SHP77 treated with DMSO at 0.1 percent for 48 hours (cell line): ENCODE measurements at regions not wholly inside any gene's neighbourhood (a gene's known extent, or its start where the extent isn't known, plus 50 kb on each side); places are given as distances from the start of the nearest gene placed in this dataset.
"Not testable (repeated sequence)": the region's sequence is repeated elsewhere in the genome, so short reads cannot be mapped to it uniquely, and the experiment has no call there.

Experiments
- DNase-seq: peaks from one replicate; lab custom pipeline; 2025; lab: John Stamatoyannopoulos, UW

DNA sequence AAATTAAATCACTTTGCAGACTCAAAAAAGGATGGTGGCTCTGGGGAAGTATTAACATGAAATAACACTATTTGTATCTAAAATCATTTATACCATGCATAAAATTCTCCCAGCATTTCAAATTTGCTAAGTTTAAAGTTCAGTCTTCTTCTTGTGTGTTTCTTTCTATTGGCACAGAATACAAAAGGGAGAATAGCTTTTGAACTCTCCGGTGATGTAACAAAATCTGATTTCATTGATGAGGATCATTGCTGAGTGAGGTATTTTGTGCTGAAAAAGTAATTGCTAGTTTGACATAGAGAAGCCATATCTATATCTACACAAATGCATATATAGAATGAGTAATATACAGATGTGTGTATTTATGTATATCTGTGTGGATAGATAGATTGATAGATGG lies 174.8 kb downstream of the LACC1 start:
- no peak for DNase-seq

DNA sequence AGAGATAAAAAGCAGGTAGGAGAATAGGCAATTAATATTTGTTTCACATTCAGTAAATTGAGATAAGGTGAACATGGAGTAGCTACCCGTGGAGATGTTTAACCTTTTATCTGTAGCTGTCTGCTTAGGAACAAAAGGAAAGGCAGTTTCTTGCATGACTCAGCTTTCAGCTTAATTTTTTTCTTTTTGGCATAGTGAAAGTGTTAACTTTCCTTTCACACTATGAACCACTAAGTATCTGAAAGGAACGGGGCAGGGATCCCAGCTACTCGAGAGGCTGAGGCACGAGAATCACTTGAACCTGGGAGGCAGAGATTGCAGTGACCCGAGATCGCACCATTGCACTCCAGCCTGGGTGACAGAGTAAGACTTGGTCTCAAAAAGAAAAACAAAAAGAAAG lies 176.0 kb downstream of the LACC1 start:
- DNase-seq = not testable (repeated sequence)

DNA sequence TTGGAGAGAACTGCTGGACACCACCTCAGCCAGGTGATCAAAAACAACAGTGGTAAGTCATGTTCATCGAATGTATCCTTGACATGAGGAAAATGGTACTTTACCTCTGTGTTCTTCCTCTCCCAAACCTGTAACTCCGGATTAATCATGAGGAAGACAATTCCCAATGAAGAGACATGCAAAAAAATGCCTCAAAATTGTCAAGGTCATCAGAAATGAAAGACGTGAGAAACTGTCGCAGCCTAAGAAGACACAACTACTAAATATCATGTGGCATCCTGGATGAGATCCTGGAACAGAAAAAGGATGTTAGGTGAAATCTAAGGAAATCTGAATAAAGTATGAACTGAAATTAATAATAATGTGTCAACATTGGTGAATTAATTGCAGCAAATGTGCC lies 178.4 kb downstream of the LACC1 start:
- DNase-seq = no peak

DNA sequence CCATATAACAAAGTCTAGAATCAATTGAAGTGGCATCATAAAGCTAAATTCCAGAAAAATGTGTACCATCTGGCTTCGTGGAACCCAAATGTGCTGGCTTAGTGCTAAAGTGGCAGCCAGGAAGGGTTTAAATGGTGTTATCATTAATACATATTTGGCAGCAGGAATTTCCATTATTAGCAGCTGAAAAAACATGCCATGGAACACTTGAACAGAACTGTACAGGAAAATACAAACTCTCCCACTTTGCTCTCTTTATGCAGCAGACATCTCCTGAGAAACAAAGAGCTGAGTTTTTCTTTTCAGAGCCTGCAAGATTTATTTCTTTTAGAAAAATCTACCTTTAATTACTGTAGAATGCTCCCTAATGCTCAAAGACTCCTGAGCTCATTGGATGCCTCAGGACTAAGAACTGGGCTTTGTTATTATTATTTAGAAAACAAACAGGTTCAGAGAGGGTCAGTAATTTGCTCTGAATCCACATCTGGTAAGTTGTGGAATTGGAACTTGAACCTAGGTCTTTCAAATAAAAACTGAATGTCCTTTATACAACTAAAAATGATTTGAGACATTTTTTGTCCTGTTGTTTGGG lies 179.0 kb downstream of the LACC1 start:
- DNase-seq = no peak

DNA sequence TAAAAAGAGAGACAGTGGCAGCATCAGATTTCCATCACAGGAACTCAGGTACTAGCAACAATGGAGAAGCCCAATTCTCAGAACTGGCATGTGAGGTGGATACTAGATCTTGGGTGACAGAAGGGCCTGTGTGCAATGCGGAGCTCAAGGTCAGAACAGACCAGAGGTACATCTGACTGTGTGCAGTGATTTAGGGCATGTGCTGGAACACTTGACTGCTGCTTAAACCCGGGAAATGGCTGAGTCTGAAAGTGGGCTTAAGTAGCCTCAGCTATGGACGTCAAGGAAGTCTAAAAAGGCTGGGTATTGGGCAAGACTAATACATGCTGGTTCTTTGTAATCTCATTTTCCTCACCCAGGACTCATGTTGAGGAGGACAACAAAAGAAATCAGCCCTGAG lies 182.2 kb downstream of the LACC1 start:
- DNase-seq = no peak

DNA sequence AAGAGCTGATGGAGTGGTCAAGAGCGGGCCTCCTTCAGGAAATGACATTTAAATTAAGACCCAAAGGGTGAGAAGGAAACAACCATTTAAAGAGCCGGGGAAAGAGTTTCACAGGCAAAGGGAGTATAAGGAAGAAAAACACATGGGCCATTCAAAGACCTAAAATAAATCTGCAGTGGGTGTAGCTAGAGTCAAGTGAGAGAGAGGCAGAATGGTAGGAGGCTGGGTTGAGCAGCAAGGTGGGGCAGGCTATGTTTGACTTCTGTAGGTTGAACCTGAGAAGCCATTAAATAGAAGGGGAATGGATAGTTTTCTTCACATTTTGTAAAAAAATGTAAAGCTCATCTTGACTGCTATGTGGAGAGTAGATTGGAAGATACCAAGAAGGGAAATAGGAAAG lies 183.8 kb downstream of the LACC1 start:
- DNase-seq = no peak

DNA sequence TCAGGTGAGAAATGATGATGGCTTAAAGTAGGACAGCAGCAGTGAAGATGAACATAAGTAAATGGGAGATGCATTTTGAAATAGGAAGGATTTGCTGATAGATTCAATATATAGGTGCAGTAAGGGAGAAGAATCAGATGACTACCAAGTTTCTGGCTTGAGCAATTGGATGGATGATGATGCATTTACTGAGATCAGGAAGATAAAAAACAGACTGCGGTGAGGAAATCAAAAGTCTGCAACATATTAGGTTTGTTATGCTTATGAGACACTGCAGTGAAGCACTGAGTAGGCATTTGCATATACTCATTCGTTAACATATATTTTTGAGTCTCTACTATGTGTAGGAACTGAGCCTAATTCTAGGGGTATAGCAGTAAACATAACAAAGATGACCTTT lies 184.2 kb downstream of the LACC1 start:
- DNase-seq = no peak

DNA sequence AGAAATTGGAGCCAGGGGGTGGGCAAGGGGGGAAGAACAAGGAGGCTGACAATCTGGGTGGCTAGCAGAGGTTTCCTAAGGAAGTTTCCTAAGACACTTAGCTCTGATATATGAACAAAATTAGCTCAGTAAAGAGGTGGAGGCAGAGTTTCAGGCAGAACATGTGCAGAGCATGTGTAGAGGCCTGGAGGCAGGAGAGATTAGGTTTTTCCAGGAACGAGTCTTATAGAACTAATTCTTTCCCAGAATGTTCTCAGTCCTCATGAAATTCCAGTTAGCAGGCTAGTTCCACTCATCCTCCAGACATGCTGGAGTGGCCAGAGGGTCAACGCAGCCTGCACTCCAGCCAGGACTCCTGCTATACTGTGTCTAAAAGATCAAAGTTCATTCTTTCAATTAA lies 184.7 kb downstream of the LACC1 start:
- DNase-seq = no peak

DNA sequence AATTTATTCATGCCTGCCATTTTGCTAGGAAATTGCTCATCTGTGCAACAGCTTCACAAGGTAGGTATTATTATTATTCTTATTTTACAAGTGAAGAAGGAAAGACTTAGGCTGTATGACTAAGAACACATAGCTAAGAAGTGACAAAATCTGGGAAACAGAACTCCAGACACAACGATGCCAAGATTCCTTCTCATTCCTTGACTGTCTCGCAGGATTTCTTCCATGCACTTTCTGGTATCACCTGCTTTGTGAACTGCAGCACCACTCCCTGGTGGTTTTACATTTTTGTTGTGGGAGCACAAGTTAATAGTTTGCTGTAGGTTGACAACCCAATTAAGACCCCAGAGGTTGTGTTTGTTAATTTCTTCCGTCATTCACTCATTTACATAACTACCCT lies 188.5 kb downstream of the LACC1 start:
- no peak for DNase-seq

DNA sequence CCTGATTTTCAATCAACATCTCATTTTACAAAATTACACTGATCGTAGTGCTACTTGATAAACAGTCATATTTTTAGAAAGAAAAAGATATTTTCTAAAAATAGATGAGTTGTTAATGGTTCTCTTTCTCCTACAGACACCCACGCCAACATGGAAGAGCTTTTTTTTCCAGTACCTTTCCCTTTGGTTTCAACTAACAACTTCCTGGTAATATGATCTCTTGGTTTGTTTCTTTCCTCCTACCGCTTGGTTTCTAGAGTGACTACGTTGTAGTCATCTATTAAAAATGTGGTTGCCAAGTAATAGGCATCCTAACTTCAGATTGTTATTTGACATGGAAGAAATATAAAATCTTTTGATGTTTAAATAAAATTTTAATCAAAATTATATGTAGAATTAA lies 189.0 kb downstream of the LACC1 start:
- no peak for DNase-seq

DNA sequence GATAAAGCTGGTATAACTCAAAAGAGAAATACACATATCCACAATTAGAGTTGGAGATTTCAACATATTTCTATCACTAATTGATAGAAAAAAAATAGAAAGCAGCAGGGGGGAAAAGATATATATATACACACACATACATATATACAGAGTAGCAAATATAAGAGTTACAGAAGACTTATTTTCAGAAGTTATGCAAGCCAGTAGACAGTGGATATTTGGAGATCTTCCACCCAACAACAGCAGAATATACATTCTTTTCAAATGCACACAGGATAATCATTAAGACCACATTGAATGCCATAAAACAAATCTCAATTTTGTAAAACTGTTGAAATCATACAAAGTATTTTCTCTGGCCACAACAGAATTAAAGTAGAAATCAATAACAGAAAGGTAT lies 192.8 kb downstream of the LACC1 start:
- no peak for DNase-seq

DNA sequence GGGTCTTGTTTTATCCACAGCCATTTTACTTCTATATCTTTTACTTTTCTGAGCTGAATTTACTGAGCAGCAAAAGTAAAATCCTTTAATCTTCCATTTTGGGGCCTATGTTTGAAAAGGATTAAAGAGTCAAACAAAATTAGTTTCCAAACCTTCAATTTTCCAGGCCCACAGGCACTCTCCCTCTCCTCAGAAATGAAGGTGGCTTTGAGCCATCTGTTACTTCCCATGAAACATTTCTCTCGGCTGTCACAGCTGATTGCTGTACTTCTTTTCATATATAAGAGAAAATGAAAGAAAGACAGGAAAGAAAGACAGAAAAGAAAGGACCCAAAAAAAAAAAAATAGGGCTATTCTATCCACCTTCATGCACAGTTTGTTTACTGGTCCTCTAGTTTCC lies 194.9 kb downstream of the LACC1 start:
- DNase-seq = no peak

DNA sequence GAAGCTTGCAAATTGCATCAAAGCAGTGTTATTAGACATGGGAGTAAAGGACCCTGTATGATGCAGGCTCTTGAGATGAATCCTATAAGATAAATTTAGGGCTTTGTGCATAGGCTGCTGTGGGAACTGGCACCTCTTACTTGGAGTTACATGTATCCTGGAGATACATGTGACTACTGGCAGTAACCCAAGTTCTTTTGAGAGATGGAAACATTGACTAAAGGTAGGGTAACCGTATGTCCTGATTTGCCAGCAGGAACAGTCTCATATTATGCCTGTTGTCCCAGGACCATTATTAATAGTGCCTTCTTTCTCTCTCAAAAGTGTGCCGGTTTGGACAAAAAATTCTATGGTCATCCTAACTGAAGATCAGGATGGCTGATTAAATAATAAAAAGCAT lies 195.4 kb downstream of the LACC1 start:
- DNase-seq = no peak

DNA sequence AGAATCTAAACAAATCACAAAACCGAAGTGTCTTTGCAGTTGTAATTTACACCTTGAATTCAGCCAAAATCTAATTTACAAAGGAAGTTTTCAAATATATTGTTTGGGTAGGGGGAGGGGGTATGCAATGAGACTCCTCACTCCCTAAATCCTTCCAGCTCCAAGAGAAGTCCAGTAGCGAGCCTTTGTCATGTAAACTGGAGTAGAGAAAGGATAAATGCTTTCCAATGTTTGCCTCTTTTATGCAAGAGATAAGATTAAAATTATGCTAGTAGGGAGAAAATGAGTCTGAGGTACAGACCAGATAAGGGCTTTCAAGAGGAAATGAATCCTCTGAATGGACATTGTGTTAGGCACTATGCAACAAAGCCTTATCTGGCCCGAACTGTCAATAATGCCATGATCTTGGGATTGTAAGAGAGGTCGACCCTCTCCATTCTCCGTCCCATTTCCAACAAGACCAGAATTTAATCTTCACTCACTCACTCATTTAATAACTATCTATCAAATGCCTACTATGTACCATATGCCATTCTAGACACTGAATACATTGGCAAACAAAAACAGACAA lies 199.2 kb downstream of the LACC1 start:
- DNase-seq = no peak

DNA sequence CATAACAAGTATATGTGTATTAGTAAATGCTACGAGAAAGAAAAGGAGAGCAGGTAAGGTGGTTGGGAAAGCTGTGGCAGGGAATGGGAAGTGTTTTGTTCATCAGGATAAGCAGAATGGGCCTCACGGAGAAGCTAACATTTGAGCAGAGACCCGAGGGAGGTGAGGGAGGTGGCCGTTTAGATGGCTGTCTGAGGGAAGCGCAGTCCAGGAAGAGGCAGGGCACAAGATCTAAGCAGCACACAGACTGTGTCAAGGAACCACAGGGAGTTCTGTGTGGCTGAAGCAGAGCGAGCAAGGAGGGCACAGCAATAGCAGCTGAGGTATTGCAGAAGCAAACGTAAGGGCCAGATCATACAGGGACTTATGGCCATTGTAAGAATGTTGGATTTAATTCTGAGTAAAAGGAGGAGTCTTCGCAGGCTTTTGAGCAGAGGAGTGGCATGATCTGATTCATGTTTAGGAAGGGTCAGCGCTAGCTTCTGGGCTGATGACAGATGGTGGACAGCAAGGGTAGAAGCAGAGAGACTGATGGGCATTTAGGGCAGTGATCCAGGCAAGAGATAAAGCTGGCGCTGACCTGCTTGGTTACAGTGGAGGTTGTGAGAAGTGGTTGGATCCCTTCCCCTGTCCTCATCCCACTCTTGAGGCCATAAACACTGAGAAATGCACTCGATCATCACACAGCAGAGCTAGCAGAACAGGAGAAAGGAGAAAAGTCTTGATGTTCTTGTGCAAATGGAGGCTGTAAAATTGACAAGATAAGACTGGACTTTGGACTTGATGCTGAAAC lies 199.9 kb downstream of the LACC1 start:
- no peak for DNase-seq

DNA sequence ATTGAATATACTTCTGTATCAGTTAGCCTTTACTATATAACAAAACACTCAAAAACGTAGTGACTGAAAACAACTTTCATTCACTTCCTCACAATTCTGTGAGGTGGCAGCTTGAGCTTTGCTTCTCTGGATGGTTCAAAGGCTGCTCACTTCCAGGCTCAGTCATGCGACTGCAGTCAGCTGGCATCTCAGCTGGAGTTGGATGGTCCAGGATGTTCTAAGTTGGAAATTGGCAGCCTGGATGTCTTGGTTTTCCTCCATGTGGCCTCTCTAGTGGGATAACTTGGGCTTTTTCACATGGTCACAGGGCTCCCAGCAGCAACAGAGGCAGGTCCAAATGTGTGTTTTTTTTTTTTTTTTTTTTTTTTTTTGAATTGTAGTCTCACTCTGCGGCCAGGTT lies 204.4 kb downstream of the LACC1 start:
- DNase-seq = no peak

DNA sequence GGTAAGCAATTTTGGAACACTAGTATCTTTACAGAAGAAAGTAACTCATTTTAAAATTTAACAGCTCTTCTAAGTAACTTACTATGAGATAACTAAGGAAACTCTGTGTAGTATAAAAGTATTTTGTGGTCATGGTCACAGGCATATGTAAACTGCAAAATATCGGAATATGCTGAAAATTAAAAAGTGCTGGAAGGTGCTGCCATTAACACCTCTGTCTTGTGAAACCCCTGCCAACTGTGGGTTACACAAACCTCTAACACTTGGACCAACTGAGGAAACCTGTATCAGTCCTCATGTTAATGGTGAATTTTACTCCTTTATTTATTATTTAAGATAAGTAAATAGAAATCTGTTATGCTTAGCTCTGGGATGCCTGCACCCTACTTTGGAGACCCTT lies 206.7 kb downstream of the LACC1 start:
- DNase-seq = no peak

DNA sequence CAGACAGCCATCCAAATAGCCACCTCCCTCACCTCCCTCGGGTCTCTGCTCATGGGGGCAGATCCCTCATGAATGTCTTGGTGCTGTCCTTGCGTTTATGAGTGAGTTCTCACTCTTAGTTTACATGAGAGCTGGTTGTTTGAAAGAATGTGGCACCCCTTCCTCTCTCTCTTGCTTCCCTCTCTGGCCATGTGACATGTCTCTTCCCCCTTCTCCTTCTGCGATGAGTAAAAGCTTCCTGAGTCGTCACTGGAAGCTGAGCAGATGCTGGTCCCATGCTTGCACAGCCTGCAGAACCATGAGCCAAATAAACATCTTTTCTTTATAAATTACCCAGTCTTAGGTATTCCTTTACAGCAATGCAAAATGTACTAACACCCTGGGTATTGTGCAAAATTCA lies 208.7 kb downstream of the LACC1 start:
- DNase-seq = no peak

DNA sequence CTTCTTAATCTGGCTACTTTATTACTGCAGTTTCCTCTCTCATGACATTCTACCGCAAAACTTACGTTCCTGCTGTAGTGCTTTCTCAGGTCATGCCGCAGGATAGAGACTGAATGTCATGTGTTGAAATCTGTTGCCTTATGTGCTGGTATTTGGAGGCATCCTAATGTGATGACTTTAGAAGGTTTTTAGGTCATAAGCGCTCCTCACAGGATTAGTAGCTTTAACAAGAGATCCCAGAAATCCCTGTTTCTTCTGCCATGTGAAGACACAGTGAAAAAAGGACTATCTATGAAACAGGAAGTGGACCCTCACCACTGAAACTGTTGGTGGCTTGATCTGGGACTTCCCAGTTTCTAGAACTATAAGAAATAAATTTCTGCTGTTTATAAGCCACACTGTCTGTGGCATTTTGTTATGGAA lies 209.3 kb downstream of the LACC1 start:
- no peak for DNase-seq

DNA sequence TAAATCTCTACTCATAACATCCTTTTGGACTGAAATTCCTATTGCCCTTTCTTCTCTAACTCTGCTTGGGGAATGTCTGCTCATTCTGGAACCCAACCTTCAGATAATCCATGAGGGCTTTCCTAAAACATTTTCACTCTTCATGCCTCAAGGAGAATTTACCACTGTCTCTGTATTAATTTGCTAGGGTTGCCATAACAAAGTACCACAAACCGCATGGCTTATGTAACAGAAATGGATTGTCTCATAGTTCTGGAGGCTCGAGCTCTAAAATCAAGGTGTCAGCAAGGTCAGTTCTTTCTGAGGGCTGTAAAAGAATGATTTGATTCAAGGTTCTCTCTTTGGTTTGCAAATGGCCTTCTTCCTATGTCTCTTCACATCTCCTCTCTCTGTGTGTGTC lies 209.7 kb downstream of the LACC1 start:
- no peak for DNase-seq

DNA sequence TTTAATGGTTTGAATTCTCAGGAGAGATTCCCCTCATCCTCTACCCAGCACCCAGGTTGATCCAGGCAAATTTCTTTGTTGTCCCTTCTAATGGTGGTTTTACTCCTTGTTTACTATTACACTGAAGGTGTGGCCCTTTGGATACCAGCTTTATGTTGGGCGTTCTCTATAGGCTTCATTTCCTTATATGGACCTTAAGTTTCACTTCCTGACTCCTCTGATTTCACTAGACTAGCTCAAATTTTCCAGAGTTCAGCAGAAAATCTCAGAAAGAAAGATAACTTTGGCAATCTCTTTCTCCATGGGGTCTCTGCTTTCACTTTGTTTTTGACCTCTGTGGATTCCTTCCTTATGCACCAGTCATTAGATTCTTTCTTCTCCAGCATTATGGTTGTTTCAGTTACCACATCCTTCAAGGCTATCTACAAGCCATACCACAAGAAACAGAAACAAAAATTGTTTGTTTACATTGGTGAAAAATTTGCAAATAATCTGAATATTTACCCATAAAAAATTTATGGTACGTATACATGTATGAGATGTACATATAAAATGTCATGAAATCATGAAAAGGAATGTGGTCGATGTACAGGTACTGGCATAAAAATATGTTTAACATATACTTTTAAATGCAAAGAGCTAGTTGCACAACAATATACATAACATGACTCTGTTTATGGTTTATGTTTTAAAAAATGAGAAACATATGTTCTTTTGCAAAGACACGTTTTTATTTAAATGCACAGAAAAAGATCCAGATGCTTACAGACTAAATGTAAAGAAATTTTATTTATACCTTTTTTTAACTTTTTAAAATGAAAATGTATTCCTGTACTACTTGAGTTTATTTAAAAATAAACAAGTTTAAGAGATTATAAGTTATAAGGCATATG lies 212.6 kb downstream of the LACC1 start:
- no peak for DNase-seq
